Gastrocnemius medialis (tissue), 4 donors: ENCODE measurements at regions not wholly inside any gene's neighbourhood (a gene's known extent, or its start where the extent isn't known, plus 50 kb on each side); places are given as distances from the start of the nearest gene placed in this dataset.
"Not testable (repeated sequence)": the region's sequence is repeated elsewhere in the genome, so short reads cannot be mapped to it uniquely, and the experiment has no call there.

Experiments
- CTCF ChIP-seq, 5 experiments: fragments of 450-650 bp in 3 of 5; fragments of 200-600 bp in 2 of 5; sonication (generic) in 2 of 5; IDR thresholded peaks in 4 of 5; conservative IDR thresholded peaks in 1 of 5; 1 replicate in 4 of 5; 2 replicates in 1 of 5; pipeline ENCODE4 v1.5.1; 2016 to 2019; ENCODE audit warnings: antibody characterized with exemption in 5 of 5, mild to moderate bottlenecking in 3 of 5, moderate library complexity in 3 of 5
- POLR2A ChIP-seq, 2 donors: fragments of 450-650 bp; IDR thresholded peaks; one replicate each; pipeline ENCODE4 v1.6.1; 2017; ENCODE audit warnings: antibody characterized with exemption in 2 of 2, mild to moderate bottlenecking in 2 of 2, moderate library complexity in 2 of 2

GRCh38 chr7:115273855-115274254 lies 352.0 kb downstream of the MDFIC start:
- not testable (repeated sequence) for TF ChIP-seq POLR2A (IDR thresholded peaks at IDR 0.05); CTCF (IDR thresholded peaks at IDR 0.05 in 4 of 5, conservative IDR thresholded peaks at IDR 0.05 in 1 of 5)
